Ishikawa (cell line): ENCODE measurements at regions not wholly inside any gene's neighbourhood (a gene's known extent, or its start where the extent isn't known, plus 50 kb on each side); places are given as distances from the start of the nearest gene placed in this dataset.

Source experiments
- CEBPB ChIP-seq: IDR thresholded peaks from 2 replicates; pipeline ENCODE4 v1.6.1; 2012
- CREB1 ChIP-seq: IDR thresholded peaks from 2 replicates; pipeline ENCODE4 v1.6.1; 2012; ENCODE audit warnings: low read depth
- EGR1 ChIP-seq: IDR thresholded peaks from 2 replicates; pipeline ENCODE4 v1.6.1; 2012
- EP300 ChIP-seq: IDR thresholded peaks from 2 replicates; pipeline ENCODE4 v1.6.1; 2012; ENCODE audit warnings: borderline replicate concordance
- FOXM1 ChIP-seq: IDR thresholded peaks from 2 replicates; pipeline ENCODE4 v1.6.1; 2012; ENCODE audit warnings: low read depth, borderline replicate concordance
- MAX ChIP-seq: IDR thresholded peaks from 2 replicates; pipeline ENCODE4 v1.6.1; 2012
- NFIC ChIP-seq: IDR thresholded peaks from 2 replicates; pipeline ENCODE4 v1.6.1; 2012
- RAD21 ChIP-seq: IDR thresholded peaks from 2 replicates; pipeline ENCODE4 v1.6.1; 2012; ENCODE audit warnings: low read depth
- REST ChIP-seq: IDR thresholded peaks from 2 replicates; pipeline ENCODE4 v1.6.1; 2012; ENCODE audit warnings: low read depth, mild to moderate bottlenecking
- TAF1 ChIP-seq: IDR thresholded peaks from 2 replicates; pipeline ENCODE4 v1.6.1; 2012; ENCODE audit warnings: low read depth, mild to moderate bottlenecking
- TCF12 ChIP-seq: IDR thresholded peaks from 2 replicates; pipeline ENCODE4 v1.6.1; 2012; ENCODE audit warnings: low read depth
- TEAD4 ChIP-seq: IDR thresholded peaks from 2 replicates; pipeline ENCODE4 v1.6.1; 2012
- USF1 ChIP-seq: IDR thresholded peaks from 2 replicates; pipeline ENCODE4 v1.6.1; 2012
- YY1 ChIP-seq: IDR thresholded peaks from 2 replicates; pipeline ENCODE4 v1.6.1; 2012; ENCODE audit warnings: low read depth
- ZBTB7A ChIP-seq: IDR thresholded peaks from 2 replicates; pipeline ENCODE4 v1.6.1; 2012; ENCODE audit warnings: low read depth

- TF ChIP-seq NFIC (no peak), EP300 (no peak), TCF12 (no peak), FOXM1 (no peak)
Measured at GRCh38 chr5:128774605-128775004, 190.7 kb upstream of the SLC27A6 start.

GRCh38 chr5:128775558-128775957 lies 189.7 kb upstream of the SLC27A6 start:
- TF ChIP-seq CREB1 (no peak), ZBTB7A (no peak), CEBPB (no peak), MAX (no peak), FOXM1 (no peak)

- TF ChIP-seq TEAD4 (no peak), CEBPB (no peak), ZBTB7A (no peak), RAD21 (no peak), USF1 (no peak), CREB1 (no peak), TAF1 (no peak), EGR1 (no peak), YY1 (no peak), REST (no peak), TCF12 (no peak)
Measured at GRCh38 chr5:128777052-128777451, 188.2 kb upstream of the SLC27A6 start.

- TF ChIP-seq ZBTB7A (no peak), CEBPB (no peak), EP300 (no peak), TAF1 (no peak), YY1 (no peak), NFIC (no peak), USF1 (no peak), TEAD4 (no peak), TCF12 (no peak), RAD21 (no peak), FOXM1 (no peak), EGR1 (no peak), CREB1 (no peak), MAX (no peak)
Measured at GRCh38 chr5:128778474-128778873, 186.8 kb upstream of the SLC27A6 start.

- peak; percentile 51 for TF ChIP-seq NFIC
- TF ChIP-seq MAX, result peak; percentile 24
- TF ChIP-seq ZBTB7A, result no peak
Measured at GRCh38 chr5:128782446-128782845, 182.8 kb upstream of the SLC27A6 start.

- TF ChIP-seq TEAD4 (no peak), CREB1 (no peak), MAX (no peak), ZBTB7A (no peak), EGR1 (no peak), TAF1 (no peak), CEBPB (no peak), YY1 (no peak), REST (no peak)
Measured at GRCh38 chr5:128784726-128785125, 180.6 kb upstream of the SLC27A6 start.

GRCh38 chr5:128791312-128791711 lies 174.0 kb upstream of the SLC27A6 start:
- TF ChIP-seq YY1 (no peak), TEAD4 (no peak), EP300 (no peak), REST (no peak), FOXM1 (no peak), MAX (no peak), CREB1 (no peak), TAF1 (no peak), USF1 (no peak), RAD21 (no peak), EGR1 (no peak), CEBPB (no peak), ZBTB7A (no peak), NFIC (no peak), TCF12 (no peak)
